NCI-H2107 (cell line): ENCODE measurements at regions not wholly inside any gene's neighbourhood (a gene's known extent, or its start where the extent isn't known, plus 50 kb on each side); places are given as distances from the start of the nearest gene placed in this dataset.
"Not testable (repeated sequence)": the region's sequence is repeated elsewhere in the genome, so short reads cannot be mapped to it uniquely, and the experiment has no call there.

Experiments
- DNase-seq: peaks from one replicate; lab custom pipeline; 2025; lab: John Stamatoyannopoulos, UW

DNA sequence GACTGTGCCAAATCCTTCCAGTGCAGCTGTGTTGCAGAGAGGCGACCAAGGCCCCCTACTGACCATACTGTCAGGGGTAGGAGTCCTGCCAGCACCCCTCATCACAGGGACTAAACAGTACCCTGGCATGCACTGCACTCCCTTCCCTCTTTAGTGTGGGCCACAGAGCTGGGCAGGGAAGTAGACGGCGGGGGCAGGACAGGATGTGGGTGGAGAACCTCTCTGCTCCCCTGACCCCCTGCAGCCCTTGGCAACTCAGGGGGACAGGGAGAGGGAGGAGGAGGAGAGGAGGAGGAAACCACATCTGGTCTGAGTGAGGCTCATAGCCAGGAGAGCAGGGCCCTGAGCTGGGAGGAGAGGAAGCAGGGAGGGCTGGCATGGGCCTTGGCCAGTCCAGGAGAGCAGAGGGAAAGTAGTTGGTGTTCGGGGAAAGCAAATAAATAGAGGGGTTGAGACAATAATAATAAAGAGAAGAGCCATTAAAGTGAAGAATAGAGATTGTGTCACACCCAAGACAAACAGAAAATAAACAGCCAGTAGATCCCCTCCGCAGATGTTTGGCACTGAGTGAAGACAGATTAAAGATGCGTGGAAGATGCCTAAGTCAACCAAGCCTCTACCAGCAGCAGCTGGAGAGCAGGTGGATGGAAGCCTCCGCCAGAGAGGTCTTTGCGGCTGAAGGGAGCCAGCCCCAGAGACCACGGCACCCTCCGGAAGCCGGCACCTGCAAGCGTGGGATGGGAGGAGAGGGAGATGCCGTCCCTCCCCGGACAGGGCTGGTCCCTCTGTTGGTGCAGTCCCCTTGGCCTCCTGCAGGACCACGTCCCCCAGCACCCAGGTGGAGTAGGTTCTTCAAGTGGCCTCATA lies 61.5 kb downstream of the RPUSD4 start:
- no peak for DNase-seq

DNA sequence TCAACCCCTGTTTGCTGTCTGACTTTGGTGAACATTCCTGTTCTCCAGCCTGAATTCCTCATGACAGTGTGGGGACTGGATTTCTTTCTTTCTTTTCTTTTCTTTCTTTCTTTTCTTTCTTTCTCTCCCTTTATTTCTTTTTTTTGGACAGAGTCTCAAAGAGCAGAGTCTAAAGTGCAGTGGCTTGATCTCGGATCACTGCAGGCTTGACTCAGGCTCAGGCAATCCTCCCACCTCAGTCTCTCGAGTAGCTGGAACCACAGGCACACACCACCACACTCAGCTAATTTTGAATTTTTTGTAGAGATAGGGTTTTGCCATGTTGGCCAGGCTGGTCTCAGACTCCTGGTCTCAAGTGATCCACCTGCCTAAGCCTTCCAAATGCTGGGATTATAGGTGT lies 63.1 kb downstream of the RPUSD4 start:
- DNase-seq = no peak

DNA sequence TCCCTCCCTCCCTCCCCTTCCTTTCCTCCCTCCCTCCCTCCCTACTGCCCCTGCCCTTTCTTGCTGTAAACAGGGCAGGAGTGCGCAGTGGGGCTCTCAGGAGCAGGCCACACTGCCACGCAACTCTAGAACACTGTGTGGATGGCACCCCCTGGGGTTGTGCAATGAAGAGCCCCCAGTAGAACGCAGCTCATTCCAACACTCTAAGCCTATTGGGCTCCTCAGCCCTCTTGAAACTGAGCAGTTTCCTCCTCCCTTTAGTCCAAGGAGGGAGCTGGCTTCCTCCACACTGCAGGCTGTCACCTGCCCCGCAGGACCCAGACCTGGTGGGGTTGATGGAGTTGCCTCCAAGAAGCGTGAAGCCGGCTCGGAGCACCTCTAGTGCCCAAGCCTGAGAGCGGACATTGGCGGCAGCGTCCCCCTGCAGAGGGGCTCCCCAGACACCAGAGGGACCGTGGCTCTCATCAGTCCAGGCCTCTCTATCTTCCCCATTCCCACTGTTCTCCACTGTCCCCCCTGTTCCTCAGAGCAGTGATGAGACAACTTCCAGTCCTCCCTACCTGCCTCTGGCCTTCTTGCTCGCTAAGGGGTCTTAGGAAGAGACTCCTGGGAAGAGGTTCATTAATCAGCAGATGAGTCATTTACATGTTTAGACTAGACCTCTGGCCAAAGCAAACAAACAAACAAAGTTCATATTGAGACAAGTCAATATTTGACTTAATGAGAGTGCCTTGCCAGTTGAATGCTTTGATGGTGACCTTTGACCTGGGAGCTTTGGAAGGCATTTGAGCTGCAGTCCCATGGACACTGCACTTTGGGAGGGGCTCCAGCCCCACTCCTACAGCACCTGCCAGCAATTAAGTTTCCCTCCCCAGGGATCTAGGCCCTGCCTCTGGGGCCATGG lies 64.0 kb downstream of the RPUSD4 start:
- DNase-seq = no peak

DNA sequence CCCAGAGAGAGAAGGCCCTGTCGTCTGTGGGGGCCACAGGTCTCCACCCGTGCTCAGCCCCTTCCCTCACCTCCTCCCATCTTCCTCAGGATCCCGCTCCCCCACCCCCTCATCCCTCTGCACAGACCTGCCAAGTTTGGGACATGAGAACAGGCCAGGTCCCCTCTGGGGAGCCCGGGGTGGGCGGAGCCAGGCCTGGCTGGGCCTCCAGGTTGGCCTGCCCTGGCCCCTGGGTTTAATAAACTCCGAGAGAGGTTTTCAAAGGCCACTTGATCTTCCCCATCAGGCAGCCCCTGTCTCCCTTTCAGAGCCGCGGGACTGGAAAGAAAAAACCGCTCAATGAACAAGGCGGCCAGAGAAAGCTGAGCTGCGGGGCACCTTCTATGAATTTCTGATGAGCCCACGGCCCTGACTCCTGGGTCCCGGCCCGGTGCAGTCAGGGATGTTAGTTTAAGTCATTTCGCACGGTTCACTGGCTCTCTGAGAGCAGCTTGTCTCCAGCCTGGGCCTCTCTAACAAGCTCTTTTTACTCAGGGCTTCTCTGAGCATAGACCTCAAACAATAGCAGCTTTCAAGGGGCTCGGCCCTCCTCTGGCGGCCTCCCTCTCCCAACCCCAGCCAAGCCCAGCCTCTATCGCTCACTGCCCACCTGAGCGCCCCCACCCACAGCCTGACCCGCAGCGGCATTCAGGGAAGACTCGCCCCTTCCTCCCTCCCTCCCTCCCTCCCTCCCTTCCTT lies 64.8 kb downstream of the RPUSD4 start:
- peak; percentile 22 for DNase-seq

DNA sequence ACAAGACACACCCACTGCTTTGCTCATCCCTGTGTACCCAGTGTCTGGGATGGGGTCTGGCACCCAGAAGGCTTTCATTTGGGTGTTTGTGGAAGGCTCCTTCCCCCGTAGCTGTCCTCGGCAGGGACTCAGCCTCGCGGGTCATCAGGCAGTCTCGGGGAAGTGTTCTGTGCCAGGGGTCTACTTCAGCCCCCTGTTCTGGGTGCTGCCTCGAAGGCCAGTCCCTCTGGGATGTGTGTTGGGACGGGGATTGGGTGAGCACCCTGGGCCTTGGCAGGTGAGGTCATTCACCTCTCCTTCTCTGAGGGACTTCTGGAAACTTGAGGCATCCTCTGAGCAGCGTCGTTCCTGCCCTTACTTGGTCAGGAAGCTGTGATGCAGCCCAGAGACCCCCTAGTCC lies 65.5 kb downstream of the RPUSD4 start:
- DNase-seq = no peak

DNA sequence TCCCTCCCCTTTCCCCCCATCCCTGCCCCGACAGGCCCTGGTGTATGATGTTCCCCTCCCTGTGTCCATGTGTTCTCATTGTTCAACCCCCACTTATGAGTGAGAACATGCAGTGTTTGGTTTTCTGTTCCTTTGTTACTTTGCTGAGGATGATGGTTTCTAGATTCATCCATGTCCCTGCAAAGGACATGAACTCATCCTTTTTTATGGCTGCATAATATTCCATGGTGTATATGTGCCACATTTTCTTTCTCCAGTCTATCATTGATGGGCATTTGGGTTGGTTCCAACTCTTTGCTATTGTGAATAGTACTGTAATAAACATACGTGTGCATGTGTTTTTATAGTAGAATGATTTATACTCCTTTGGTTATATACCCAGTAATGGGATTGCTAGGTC lies 68.0 kb downstream of the RPUSD4 start:
- DNase-seq = not testable (repeated sequence)

DNA sequence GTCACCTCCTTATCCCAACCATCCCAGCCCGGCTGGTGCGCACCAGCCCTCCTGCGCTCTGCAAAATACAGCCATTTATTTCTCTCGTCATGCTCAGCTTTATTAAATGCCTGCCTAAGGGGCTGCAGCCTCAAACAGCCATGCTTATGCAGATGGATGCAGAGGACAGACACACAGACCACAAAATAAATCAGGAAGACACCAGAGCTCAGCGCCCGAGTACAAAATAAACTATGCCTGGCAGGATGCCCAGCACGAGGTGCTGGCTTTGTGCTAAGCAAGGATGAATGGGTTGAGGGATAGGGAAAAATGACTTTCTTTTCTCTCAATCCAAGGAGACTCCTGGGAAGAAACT lies 70.5 kb downstream of the RPUSD4 start:
- DNase-seq = no peak

DNA sequence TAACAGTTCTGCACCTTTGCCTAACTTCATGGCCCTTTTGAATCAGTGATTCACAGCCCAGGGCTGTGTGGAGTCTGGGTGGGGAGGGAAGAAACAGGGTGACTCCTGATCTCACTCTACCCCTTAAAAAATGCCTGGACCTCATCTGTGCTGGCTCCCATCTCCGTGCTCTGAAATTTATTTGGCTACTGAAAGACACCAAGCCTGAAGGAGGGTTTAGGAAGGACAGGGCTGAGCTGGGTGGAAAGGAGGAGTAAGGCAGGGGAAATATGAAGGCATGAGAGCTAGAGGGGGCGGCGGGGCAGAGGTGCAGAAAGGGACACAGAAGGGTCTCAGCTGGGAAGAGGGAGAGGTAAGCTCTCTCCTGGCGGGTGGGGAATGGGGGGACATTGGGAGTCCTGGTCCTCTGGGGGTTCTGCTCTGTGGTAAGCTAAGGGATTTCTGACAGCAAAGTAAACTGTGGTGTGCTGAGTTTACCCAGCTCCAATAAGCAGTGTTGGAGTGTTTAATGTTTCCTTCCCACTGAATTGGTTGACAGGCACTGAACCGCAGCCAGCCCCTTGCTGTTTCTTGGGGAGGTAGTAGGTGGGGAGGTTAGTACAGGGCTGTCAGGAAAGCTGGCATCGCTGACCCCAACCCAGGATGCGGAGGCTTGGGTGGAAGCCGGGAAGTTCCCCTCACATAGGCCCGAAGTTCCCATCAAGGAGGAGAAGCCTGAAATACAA lies 71.1 kb downstream of the RPUSD4 start:
- no peak for DNase-seq

DNA sequence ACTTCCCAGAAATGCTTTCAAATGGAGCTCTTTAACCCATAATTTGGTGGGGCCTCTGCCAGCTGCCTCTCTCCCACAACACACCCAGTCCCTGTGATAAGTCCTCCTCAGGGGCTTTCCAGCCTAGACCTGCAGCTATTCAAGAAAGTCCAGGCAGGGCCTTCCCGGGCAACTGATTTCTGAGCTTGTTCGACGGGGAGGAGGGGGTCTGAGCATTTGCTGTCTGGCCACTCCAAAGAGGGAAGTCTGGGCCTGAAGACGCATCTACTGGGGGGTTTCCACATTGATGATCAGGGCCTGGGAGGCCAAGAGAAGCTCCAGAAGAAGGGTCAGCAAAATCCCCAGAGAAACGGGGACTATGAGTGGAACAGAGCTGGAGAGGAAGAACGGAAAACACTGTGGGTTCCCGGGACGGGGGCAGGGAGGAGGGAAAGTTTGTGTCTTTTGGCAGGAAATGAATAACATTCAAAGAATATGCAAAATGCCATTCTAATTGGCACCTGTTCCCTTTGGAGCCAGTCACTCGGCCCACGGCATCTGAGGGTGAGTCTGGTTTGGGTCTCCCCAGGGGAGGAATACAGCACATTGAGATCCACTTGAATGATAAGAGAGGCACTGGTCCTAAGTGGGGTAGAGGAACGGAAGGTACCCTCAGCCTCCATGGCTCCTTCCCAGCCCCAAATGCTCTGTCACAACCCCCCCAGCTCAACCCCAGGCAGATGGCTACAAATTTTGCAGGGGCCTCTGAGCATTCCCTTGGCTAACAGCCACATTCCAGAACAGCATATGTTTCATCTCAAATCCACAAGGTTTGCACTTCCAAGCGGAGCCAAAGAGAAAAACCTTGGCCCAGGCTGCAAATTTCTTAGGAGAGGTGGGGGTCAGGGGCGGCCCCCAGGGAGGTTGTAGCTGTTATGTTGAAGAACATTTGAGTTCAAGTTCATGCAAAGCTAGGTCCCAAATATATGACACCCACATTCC lies 72.0 kb downstream of the RPUSD4 start:
- DNase-seq = no peak

DNA sequence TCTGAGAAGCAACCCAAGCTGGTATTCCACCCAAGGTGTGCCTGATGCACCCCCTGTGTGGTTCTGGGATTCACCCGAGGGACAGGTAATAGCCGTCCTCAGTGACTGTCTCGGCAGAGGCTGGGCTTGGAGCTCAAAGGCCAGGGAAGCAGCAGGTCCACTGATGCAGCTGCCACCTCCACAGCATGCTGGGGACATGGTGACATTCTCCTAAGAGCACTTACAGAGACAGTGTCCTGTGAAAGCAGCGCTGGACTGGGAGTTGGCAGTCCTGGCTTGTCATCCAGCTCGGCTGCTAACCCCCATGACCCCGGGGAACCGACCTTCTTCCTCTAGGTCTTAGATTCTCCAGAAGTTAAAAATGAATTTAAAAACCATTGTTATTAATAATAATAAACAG lies 72.8 kb downstream of the RPUSD4 start:
- DNase-seq = no peak

DNA sequence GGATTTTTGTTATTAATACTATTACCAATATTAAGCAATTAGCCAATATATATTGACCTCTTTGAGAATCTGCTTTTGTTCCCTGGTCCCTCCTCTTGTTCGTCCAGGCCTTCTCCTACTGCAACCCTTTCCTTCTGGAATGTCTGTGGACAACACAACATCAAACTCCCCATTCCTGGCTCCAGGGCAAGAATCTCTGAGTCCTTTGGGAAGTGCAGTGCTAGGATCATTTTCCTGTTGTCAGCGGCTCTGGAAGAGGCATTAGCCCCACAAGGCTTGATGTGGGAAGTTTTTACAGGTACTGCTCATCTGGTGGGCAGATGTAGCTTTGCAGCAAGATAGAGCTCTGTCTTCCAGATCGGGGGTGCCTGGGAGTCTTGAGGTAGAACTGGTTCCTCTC lies 74.3 kb downstream of the RPUSD4 start:
- no peak for DNase-seq

DNA sequence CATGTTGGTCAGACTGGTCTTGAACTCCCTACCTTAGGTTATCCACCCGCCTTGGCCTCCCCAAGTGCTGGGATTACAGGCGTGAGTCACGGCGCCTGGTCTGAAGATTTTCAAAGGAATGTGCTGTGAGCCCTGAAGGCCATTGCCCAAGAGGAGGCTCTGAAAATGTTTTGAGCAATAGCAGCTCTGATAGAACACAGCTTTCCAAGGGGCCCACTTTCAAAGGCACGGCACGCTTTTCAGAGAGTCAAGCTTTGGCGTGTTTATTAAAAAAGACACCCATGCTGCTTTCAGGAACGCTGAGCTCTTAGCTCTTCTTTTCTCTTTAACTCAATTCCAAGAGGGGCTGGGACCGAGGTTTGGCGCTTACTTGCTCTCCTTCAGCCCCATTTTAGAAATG lies 73.8 kb upstream of the CDON start:
- no peak for DNase-seq

DNA sequence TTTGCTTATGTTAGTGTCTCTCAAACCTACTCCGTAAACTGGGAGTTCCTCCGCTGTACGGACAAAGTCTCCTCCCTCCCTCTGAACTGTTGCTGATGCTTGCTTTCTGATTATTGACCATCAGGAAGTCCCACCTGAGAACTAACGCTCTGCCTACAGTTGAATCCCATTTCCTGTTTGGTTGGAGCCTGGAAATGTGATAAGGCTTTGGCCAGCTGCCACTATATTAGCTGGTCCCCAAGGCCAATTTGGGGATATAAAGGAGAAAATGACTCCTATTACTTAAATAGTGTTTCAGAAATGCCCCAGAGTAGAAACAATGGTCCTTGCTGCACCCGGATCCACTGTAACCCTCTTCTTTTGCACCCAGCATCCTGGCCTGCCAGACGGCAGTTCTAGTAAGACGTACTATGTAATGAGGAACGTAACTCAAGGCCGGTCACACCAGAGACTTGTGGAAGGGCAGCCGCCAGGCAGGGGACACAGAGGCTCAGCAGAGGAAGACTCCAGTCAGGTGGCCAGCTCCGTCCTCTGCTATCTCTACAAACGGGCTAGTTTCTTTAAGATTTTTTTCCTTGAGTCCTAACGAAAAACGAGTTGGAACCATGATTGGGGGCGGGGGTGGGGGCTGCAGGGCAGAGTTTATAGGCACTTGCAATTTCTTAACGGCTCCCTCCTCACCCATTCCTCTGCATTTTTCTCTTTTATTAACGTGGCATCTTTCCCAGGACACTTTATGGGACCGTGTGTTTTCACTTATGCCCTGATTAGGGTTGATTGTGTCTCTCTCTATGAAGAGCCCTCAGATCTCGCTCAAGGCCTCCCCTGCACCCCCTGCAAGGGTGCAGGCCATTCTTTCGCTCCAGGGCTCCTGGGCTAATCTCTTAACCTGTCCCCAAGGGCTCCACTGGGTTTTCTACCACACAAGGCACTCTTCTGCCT lies 72.8 kb upstream of the CDON start:
- DNase-seq = no peak

DNA sequence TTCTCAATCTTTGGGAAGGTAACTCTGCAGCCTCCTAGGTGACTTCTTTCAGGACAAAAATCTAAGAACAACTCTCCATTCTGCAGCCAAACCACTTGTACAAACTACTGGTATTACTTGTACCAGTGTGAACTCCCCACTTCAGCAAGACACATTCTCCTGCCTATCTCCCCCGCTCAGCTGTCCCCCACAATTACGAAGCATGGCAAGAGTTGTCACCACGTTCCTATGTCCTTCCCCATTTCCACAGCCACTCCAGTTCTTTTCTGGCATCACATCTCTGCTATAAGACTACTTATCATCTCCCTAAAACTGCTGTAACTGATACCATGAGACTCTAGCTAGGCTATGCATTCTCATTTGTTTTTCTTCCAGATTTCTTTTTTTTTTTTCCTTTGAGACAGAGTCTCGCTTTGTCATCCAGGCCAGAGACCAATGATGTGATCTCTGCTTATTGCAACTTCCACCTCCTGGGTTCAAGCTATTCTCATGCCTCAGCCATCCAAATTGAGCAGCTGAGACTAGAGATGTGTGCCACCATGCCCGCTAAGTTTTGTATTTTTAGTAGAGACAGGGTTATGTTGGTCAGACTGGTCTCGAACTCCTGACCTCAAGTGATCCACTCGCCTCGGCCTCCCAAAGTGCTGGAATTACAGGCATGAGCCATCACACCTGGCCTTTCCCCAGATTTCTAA lies 71.9 kb upstream of the CDON start:
- no peak for DNase-seq

DNA sequence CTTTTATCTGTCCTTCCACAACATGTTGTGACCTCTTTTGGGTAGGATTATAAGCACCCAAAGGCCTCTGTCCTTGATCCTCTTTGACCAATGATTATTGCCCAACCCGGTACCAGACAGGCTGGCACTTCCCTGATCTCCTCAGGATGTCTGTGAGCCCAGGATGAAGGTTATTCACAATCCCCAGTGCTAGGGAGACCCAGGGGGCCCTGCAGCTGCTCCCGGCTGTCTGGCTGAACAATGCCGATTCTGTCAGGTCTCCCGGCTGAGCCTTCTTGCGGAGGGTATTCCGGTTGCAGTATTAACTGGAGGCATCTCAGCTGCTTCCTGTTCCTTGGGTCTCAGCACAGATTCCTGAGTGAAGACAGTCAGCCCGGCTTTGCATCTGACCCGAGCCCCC lies 71.2 kb upstream of the CDON start:
- DNase-seq = no peak

DNA sequence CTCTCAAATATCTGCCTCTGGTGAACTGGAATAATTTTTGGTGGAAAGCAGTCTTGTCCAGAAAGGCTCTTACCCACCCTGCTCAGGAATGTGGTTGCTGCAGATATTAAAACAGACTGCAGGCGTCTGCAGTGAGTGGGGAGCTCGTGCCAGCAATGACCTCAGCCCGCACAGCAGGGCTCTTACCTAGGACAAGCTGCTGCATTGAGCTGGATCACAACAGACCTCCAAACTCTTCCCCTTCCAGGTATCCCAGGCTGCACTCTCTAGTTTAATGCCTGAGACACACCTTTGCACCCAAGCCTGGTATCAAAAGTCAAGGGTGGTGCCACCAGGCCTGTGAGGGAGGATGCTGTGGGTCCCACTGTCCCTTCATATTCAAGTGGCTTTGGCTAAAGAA lies 69.7 kb upstream of the CDON start:
- DNase-seq = no peak

DNA sequence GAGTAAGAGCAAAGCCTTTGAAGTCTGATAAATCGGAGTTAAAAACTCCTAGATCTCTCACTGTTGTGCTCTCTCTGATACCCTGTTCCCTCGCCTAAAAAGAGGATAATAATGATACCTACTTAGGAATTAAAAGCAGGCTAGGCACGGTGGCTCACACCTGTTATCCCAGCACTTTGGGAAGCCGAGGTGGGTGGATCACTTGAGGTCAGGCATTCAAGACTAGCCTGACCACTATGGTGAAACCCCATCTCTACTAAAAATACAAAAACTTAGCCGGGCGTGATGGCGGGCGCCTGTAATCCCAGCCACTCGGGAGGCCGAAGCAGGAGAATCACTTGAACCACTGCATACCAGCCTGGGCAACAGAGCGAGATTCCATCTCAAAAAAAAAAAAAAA lies 68.1 kb upstream of the CDON start:
- DNase-seq = not testable (repeated sequence)

DNA sequence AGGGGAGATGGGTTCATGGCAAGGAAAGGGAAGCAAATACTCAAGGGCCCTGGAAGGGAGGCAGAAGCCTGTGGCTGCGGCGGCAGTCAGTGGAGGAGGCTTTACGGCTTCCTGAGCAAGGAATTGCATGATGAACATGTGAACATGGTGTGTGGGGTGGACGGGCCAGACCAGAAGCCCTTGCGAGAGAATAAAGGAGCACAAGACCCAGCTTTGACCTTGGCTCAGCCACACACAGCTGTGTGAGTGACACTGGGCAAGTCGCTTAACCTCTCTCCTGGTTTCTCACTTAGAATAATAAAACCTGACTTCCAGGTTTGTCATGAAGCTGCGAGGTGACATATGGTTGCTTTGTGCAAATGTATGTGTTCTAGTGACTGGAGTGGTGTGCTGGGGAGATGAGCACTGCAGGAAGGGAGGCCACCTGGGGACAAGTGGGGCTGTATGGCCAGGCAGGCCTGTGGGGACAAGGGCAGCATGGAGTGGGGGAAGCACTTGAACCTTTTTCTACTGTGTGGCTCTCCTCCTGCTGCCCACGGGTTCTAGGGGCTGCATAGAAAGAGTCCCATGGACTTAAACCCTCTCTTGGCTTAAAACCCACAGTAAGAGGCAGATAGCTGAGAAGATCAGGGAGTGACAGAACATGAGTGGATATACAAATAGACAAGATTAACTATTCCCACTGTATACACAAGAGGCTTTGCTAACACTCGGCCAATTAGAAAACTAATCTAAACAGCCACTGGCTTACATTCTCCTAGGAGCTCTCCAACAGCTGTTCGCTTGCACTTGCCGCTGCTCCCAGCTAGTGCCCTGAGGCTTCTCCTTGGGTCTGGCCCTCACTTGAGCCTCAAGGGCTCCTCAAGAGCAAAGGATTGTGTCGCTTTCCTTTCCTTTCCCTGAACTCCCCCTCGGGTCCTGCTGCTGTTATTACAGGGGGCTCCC lies 67.3 kb upstream of the CDON start:
- DNase-seq = no peak
